Activated CD8-positive, alpha-beta memory T cell treated with anti-CD3 and anti-CD28 coated beads for 36 hours (primary cell): ENCODE measurements at regions not wholly inside any gene's neighbourhood (a gene's known extent, or its start where the extent isn't known, plus 50 kb on each side); places are given as distances from the start of the nearest gene placed in this dataset.

Experiments used
- CTCF ChIA-PET: fragments of 350-600 bp; sonication (Branson Sonifier 250); formaldehyde crosslinking; loops from one replicate; lab custom pipeline; 2021; ENCODE audit warnings: antibody characterized with exemption; lab: Charles Lee
- POLR2A ChIA-PET: fragments of 350-600 bp; sonication (Branson Sonifier 250); formaldehyde crosslinking; loops from one replicate; lab custom pipeline; 2021; ENCODE audit warnings: antibody characterized with exemption; lab: Charles Lee

DNA sequence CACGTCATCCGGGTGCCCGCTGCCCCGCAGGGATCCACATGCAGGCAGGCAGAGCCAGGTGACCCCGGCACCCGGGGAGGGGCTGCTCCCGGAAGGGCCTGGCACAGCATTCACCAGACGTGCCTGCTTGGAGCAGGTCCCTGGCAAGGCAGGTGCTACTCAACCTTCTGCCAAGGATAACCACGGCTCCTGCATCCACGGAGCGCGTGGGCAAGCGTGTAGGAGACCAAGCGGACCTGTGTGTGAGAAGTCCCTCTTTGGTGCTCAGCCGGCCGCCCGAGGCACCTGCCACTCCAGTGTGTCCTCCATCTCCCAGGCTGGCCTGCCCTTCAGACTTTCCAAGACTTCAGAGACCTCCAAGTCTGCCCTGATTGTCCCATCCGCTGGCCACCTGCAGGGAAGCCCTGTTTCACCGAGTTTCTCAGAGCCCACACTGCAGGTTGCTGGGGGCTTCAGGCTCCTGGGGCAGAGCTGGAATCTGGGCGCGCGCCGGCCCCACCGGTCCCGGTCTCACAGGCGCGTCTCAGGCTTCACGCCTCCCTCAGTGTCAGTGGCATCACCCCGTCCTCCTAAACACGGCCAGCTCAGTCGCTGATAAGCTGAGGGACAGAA, 124.3 kb downstream of the DLL1 start:
- ChIA-PET POLR2A (no interaction called here), CTCF (no interaction called here)

DNA sequence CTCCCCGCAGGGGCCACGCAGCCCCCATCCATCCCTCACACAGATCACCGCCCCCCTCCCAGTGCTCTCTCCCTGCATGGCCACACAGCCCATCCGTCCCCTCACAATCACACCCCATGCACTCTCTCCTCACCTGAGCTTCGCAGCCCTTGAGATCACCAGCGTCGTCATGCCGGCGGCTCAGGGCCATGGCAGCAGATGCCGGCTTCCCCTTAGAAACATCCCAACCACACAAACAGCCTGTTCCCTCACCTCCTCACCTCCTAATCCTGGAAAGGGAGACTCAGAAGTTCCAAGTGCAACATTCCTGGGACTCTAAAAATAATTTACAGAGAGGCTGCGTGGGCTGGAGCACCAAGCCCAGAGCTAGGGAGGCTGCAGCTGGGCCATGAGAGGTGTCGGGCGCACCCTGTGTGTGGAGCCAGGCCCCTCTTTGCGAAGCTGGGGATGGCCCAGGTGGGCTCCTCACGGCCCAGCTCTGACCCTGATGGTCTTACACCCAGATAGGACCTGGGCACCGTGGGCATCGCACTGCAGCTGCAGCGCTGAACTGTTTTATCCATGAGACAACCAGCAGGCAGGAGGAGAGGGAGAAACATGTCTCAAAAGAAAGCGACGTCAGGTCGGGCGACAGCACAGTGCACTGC, 125.3 kb downstream of the DLL1 start:
- POLR2A ChIA-PET, result no interaction called here
- CTCF ChIA-PET, result no interaction called here

DNA sequence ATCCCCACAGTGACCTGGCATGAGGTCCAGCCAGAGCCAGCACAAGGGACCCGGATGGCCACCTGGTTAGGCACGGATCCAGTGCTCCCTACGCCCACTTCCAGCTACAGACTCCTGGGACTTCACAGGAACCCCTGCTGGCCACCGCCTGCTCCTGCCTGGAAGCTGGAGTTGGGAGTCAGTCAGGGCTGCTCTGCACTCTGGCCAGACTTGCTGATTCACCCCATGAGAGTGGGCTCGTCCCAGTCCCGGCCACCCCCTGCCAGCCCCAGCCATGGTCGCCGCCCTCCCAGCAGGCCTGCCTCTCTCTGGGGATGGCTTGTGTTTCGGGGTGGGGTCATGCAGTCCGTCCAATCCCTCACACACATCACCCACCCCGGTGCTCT, 125.8 kb downstream of the DLL1 start:
- CTCF ChIA-PET, result interaction anchor here (0.6 kb wide), 1 partner anchor 97 kb away, joined by 4 read pairs; no protein-coding TSS in a partner anchor
- POLR2A ChIA-PET, result no interaction called here

DNA sequence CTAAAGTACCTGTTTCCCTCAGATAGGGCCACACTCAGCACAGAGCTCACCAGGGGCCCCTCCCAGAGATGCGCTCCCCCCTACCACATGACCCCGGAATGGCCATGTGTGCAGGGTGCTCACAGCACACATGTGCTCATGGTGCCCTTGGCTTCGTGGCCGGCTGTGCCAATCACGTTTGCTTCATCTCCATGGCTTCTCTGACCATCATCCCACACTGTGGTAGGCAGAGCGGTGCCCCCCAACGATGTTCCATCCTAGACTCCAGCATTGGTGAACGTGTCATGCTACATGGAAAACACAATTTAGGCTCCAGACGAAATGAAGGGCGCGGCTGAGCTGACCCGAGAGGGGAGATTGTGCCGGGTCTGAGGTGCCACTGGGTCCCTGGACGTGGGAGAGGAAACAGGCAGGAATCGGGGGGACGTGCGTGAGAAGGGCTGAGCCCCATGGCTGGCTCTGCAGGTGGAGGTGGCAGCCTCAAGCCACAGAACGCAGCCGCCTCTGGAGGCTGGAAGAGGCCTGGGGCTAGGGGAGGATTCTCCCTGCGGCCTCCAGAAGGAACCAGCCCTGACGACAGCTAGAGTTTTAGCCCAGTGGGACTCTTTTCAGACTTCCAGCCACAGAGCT, 126.5 kb downstream of the DLL1 start:
- ChIA-PET POLR2A (no interaction called here), CTCF (interaction anchor here (0.6 kb wide), 1 partner anchor 98 kb away, joined by 4 read pairs; no protein-coding TSS in a partner anchor)

DNA sequence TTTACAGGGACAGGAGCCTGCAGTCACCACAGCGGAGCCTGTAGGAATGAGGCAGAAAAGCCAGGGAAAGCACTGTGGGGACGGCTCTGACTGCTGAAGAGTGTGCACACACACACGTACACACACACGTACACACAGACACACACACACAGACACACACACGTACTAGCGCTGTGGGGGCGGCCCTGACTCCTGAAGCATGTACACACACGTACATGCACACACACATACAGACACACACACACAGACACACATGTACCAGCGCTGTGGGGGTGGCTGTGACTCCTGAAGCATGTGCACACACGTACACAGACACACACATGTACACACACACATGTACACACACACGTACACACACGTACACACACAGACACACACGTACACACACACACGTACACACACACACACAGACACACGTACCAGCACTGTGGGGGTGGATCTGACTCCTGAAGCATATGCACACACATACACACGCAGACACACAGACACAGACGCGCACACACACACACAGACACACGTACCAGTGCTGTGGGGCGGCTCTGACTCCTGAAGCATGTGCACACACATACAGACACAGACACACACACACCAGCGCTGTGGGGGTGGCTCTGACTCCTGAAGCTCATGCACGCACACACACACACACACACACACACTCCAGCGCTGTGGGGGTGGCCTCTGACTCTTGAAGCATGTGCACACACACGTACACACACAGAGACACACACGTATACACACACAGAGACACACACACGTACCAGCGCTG, 127.3 kb downstream of the DLL1 start:
- ChIA-PET POLR2A (no interaction called here), CTCF (no interaction called here)

DNA sequence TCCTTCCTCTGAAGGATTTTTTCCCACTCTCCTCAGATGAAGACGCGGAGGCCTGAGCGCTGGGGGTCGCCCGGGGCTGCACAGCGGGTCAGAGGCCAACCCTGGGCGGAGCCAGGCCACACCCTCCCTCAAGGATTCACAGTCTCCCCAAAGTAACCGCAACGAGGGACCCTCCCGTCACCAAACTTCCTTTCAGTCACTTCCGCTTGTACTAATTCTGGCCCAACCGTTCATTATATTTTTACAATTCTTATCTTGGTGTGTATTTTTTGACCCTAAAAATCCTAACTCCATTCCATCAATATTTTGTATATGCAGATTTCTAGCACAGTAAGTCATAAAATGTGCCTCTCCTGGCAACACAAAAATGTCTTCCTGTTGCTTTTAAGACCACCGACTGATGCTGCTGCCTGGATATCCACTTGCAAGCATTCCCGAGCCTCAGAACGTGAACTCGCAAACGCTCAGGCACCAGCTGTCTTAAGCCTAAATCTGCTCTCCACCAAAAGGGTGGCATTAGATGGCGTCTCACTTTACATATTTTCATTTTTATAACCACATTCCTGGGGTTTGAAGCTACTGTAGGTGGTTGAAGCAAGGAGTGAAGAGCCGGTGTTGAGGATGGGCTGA, 128.0 kb downstream of the DLL1 start:
- CTCF ChIA-PET, result no interaction called here
- POLR2A ChIA-PET, result no interaction called here

DNA sequence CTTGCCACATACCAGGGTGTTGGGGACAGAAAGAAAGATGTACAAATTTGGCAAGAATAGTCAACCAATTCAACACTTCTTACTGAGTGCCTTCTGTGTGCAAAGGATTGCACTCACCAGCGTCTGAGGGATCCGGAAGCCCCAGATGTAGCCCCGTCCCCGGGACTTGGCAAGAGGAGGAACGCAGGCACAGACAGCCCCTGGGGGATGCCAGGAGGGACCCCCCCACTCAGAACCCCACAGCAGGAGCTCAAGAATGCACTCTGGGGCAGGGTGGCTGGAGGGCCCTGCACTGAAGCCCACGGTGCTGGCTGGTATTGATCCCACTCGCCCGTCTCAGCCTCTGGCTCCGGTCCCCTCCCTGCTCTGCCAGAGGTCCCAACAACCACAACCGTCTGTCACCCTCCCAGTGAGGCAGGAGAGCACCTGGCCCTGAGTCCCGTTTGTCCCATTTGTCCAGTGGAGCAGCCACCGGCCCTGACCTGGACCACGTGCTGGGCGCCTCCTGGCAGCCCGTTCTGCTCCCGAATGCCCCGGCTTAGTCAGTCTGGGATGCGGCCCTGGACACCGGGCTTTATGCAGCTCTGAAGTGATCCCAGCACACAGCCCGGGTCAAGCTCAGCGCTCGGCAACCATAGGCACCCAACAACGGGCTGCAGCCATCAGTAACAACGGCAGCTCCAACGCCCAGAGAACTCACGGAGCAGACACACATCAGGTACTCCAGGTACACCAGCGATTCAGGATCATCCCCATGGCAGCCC, 128.7 kb downstream of the DLL1 start:
- POLR2A ChIA-PET, result no interaction called here
- CTCF ChIA-PET, result no interaction called here

DNA sequence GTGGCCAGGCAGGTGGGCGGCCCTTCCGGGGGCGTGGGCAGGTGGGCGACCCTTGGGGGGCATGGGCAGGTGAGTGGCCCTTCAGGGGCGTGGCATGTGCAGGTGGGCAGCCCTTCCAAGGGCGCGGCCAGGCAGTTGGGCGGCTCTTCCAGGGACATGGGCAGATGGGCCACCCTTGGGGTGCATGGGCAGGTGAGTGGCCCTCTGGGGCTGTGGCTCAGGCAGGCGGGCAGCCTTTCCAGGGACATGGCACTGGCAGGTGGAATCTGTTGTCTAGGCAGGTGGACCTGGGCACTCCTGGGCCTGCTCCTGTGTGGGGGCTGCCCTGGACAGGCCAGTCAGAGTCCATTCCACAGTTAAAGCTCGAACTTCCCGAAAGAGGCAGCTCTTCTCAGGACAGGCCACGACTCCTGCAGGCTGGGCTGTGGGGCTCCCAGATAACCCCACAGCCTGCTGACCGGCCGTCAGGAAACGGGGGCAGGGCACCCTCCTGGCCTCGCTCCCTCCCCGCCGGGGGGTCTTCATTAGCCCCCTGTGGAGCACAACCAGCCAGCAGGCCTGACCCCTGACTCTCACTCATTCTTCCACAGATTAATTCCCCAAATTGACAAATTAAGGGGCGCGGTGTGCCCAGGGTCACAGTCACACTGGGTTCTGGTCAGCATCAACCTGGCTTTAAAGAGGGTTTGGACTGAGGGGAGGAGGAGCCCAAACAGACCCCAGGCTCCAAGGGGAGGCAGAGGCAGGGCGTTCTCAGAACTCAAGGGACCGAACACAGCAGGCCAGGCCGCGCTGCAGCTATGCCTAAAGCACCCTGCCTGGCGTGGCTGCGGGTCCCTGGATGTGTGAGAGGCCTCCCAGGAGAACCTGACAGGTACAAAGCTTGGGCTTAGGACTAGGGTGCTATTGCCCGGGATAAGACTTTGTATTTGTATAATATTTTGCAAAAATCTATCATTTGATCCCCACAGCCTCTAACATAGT, 130.0 kb downstream of the DLL1 start:
- ChIA-PET POLR2A (no interaction called here), CTCF (no interaction called here)

DNA sequence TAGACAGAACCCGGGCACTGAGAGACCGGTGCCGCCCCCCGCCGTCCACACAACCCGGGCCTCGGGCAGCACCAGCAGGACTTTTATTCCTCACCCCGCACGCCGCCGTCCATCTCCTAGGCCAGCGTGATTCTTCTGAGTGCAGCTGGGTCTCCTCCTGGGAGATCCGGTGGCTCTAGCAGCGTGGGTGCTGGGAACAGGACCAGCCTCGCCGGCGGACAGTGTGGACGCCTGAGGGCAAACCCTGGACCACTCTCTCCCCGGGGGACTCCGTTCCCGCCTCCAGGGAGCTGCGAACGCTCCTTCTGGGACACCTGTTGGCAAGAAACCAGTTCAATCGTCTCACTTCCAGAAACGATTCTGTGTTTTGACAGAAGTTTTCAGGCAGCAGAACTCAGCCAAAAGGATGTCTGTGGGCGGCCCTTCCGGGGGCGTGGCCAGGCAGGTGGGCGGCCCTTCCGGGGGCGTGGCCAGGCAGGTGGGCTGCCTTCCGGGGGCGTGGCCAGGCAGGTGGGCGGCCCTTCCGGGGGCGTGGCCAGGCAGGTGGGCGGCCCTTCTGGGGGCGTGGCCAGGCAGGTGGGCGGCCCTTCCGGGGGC, 130.7 kb downstream of the DLL1 start:
- ChIA-PET CTCF (no interaction called here), POLR2A (no interaction called here)

DNA sequence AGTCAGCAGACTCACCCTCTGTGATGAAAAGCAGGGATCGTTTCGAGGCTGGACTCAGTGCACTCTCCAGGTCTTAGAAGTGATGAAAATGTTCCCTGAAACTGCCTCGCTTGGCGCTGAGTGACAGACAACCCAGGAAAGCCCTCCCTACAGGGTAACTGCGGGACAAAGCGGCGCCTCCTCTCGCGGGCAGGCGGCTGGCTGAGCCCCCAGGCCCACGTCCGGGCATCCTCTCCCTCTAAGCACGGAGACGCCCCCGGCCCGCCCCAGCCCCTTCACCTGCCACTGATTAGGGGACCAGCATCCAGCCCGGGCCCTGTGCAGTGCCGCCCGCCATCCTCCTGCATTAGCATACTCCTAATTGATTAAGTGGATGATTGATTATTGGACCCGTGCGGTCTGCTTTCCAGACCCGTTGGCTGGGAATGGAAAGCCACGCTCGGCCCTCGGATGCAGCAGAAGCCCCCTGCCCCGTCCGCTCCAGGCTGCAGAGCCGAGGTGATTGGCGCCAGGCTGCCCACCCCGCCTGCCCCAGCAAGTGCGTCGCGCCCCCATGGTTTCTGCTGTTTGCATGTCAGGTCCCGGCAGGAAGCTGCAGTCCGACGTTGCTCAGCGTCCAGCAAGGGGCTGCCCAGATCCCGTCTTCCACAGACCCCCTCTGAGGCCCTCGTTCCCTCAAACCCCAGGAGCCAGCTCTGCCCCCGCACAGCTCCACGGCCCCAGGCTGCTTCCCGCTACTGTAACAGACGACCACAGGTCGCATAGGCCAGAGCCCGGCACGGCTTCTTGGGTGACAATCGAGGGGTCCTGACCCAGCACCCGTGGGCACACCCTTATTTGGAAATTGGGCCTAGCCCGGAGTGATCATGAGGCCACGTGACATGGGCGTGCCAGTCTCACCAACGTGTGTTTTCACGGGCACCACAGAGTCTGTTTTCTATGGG, 131.6 kb downstream of the DLL1 start:
- CTCF ChIA-PET, result no interaction called here
- POLR2A ChIA-PET, result no interaction called here

DNA sequence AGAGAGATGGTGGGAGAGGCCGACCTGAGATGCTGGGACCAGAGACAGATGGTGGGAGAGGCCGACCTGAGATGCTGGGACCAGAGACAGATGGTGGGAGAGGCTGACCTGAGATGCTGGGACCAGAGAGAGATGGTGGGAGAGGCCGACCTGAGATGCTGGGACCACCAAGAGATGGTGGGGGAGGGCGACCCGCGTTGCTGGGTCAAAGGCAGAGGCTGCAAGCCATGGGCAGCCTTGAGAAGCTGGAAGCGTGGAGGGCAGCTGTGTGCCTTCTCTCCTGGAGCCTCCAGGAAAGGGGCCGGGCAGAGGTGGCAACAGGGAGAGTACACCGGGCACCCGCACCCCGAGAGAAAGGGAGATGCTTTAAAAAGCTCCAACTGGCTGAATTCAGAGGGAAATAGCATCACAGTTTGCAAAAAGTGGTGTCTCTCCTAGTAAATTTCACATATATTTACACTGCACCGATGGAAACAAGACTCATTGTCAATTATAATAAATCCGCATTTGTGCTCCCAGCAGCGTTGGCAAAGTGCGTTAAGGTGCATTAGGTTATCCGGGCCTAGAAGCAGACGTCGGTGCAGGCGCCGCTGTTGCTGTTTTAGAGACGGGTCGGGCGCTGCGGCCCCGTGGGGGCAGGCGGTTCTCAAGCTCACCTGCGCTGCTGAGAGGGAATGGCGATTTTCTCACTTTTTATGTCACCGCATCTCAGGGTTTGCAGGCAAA, 132.4 kb downstream of the DLL1 start:
- ChIA-PET CTCF (no interaction called here), POLR2A (no interaction called here)

DNA sequence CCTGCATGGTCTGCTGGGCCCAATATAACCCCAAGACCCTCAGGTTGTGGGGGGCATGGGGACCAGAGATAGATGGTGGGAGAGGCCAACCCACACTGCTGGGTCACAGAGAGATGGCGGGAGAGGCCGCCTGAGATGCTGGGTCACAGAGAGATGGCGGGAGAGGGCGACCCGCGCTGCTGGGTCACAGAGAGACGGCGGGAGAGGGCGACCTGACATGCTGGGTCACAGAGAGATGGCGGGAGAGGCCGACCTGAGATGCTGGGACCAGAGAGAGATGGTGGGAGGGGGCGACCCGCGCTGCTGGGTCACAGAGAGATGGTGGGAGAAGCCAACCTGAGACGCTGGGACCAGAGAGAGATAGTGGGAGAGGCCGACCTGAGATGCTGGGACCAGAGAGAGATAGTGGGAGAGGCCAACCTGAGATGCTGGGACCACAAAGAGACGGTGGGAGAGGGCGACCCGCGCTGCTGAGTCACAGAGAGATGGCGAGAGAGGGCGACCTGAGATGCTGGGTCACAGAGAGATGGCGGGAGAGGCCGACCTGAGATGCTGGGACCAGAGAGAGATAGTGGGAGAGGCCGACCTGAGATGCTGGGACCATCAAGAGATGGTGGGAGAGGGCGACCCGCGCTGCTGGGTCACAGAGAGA, 133.2 kb downstream of the DLL1 start:
- ChIA-PET POLR2A (no interaction called here), CTCF (no interaction called here)

DNA sequence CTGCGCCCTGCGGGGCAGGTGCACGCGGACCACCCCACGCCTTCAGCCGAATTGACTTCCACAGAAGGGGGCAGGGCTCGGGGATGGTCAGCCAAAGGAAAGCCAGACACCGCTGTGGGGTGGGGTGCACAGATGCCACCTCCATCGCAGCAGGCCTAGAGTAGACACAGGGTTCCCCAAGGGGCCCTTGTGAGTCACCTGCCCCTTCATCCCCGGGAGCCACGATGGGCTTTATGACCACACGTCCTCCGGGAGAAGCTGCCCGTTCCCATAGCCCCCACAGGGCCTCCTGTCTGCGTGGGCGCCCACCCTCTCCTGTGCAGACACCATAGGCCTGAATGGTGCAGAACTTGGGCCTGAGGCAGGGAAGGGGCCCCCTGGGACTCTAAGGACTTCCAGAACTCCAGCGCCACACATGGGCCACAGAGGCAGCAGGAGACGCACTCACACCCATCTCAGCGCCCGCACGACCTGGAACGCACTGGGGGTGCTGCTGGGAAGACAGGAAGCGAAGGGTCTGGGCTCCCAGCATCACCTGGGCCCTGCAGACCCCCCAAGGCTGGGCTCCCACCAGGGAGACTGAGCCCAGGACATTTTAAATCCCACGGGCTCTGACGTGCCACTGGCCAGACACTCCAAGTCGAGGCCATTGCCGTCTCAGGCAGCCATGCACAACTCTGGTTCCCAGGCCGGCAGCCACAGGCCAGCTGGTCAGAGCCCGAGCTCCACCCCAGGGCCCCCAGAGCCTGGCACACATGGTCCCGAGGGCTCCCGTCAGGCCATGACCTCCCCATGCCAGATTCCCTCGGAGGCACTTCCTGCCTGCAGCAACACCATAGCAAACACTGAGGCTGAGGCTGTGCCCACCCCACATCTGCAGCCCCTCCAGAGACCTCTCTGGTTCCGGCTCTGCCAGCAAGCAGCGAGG, 134.2 kb downstream of the DLL1 start:
- CTCF ChIA-PET, result no interaction called here
- POLR2A ChIA-PET, result no interaction called here

DNA sequence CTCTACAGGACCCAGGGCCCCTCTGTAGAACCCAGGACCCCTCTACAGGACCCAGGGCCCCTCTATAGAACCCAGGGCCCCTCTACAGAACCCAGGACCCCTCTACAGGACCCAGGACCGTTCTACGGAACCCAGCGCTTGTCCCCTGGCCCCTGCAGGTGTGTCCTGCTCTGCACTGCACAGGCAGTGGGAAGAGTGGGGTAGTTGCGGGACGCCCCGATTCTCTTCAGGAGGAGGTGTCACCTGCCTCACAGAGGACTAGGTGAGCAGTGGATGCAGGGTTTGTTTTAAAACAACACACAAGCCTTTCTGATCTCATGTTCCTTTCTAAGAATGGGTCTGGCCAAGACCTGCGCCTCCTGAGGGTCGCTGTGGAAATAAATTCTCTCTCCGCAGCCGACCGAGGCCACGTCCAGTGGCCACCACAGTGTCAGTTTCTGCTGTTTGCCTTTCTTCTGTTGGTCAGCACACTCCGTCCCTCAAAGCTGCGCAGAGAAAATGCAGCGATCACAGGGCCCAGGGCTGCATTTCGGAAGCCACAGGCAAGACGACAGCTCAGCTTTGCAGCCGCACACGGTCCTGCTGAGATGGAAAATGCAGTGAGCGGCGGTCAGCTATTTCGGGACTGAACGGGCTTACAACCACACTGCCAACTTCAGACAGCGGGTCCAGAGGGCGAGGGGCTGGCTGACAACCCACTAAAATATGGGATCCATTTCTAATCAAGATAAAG, 135.2 kb downstream of the DLL1 start:
- POLR2A ChIA-PET, result no interaction called here
- CTCF ChIA-PET, result no interaction called here
